GM23338 (cell line): ENCODE measurements at regions not wholly inside any gene's neighbourhood (a gene's known extent, or its start where the extent isn't known, plus 50 kb on each side); places are given as distances from the start of the nearest gene placed in this dataset.

Experiments used
- ATAC-seq: fragments of 200-7000 bp; cut with Tn5 transposase; 3 replicates; pipeline ENCODE4 v1.9.1; 2020
- DNase-seq: peaks from one replicate; pipeline ENCODE4 v3.0.0-alpha.2; 2015; ENCODE audit warnings: low spot score
- H2AFZ ChIP-seq: fragments of 200-600 bp; sonication (generic); 2 replicates; pipeline ENCODE4 v1.8.0; 2016; ENCODE audit warnings: antibody characterized with exemption, mild to moderate bottlenecking, moderate library complexity
- H3F3A ChIP-seq: fragments of 200-600 bp; sonication (generic); replicated peaks from 2 replicates; pipeline ENCODE4 v1.8.0; 2017; ENCODE audit warnings: antibody characterized with exemption, mixed run types, low read depth
- H3K27ac ChIP-seq: fragments of 200-600 bp; sonication (generic); 2 replicates; pipeline ENCODE4 v1.6.1; 2016; ENCODE audit warnings: low read depth
- H3K27me3 ChIP-seq: fragments of 200-600 bp; sonication (generic); 2 replicates; pipeline ENCODE4 v1.8.0; 2016; ENCODE audit warnings: mild to moderate bottlenecking, mixed run types, moderate library complexity; ENCODE audit not compliant: insufficient read depth
- H3K36me3 ChIP-seq: fragments of 200-600 bp; sonication (generic); 2 replicates; pipeline ENCODE4 v1.8.0; 2016; ENCODE audit warnings: mild to moderate bottlenecking; ENCODE audit not compliant: insufficient read depth
- H3K4me1 ChIP-seq: fragments of 200-600 bp; sonication (generic); 2 replicates; pipeline ENCODE4 v1.8.0; 2016; ENCODE audit warnings: mild to moderate bottlenecking, moderate library complexity; ENCODE audit not compliant: insufficient read depth
- H3K4me2 ChIP-seq: fragments of 200-600 bp; sonication (generic); 2 replicates; pipeline ENCODE4 v1.7.1; 2017; ENCODE audit warnings: mixed run types
- H3K4me3 ChIP-seq: fragments of 200-600 bp; sonication (generic); 2 replicates; pipeline ENCODE4 v1.6.1; 2016; ENCODE audit warnings: mixed run types
- H3K79me2 ChIP-seq: fragments of 200-600 bp; sonication (generic); replicated peaks from 2 replicates; pipeline ENCODE4 v1.8.0; 2017; ENCODE audit warnings: mild to moderate bottlenecking; ENCODE audit not compliant: insufficient read depth
- H3K9me2 ChIP-seq: fragments of 200-600 bp; sonication (generic); 2 replicates; pipeline ENCODE4 v1.8.0; 2017; ENCODE audit not compliant: insufficient read depth
- H4K20me1 ChIP-seq: fragments of 200-600 bp; sonication (generic); replicated peaks from 2 replicates; pipeline ENCODE4 v1.8.0; 2017; ENCODE audit warnings: mild to moderate bottlenecking; ENCODE audit not compliant: insufficient read depth
- H3K27ac Mint-ChIP-seq: 2 replicates; pipeline ENCODE4 v1.8.0; 2020; ENCODE audit warnings: inconsistent platforms, mild to moderate bottlenecking, moderate library complexity, mixed read lengths
- H3K27me3 Mint-ChIP-seq: 3 replicates; pipeline ENCODE4 v1.8.0; 2022; ENCODE audit warnings: low read depth, mild to moderate bottlenecking, moderate library complexity, mixed read lengths, inconsistent platforms; ENCODE audit not compliant: insufficient read depth, poor library complexity
- H3K36me3 Mint-ChIP-seq: 3 replicates; pipeline ENCODE4 v1.8.0; 2021; ENCODE audit warnings: low read depth, mild to moderate bottlenecking, inconsistent platforms, moderate library complexity, mixed read lengths
- H3K4me1 Mint-ChIP-seq: 3 replicates; pipeline ENCODE4 v1.8.0; 2020; ENCODE audit warnings: mild to moderate bottlenecking, inconsistent platforms, mixed read lengths
- H3K4me3 Mint-ChIP-seq: 3 replicates; pipeline ENCODE4 v1.8.0; 2021; ENCODE audit warnings: moderate library complexity, mild to moderate bottlenecking, inconsistent platforms, mixed read lengths
- H3K9me3 Mint-ChIP-seq: 3 replicates; pipeline ENCODE4 v1.8.0; 2020; ENCODE audit warnings: moderate library complexity, mild to moderate bottlenecking, inconsistent platforms, mixed read lengths
- CREB1 ChIP-seq: fragments of 250-450 bp; sonication (Bioruptor Pico); IDR thresholded peaks from 2 replicates; pipeline ENCODE4 v1.5.0; 2020; ENCODE audit warnings: low read depth, mild to moderate bottlenecking, moderate library complexity
- CTCF ChIP-seq, 2 experiments: fragments of 200-600 bp in 1 of 2; sonication (generic) in 1 of 2; conservative IDR thresholded peaks; 2 replicates each; pipeline versions ENCODE4 v1.5.1 to v1.6.1; 2016 to 2017; ENCODE audit warnings: antibody characterized with exemption in 2 of 2, low read depth in 2 of 2, mild to moderate bottlenecking in 2 of 2, moderate library complexity in 1 of 2
- ETS1 ChIP-seq: IDR thresholded peaks from 2 replicates; pipeline ENCODE4 v1.6.1; 2016; ENCODE audit warnings: antibody characterized with exemption
- EZH2 ChIP-seq: fragments of 200-600 bp; sonication (generic); IDR thresholded peaks from one replicate; pipeline ENCODE4 v1.8.0; 2017; ENCODE audit warnings: antibody characterized with exemption, mild to moderate bottlenecking, low read depth; ENCODE audit not compliant: unreplicated experiment
- EZH2phosphoT487 ChIP-seq: fragments of 200-600 bp; sonication (generic); IDR thresholded peaks from one replicate; pipeline ENCODE4 v1.8.1; 2018; ENCODE audit warnings: antibody characterized with exemption; ENCODE audit not compliant: unreplicated experiment
- JUNB ChIP-seq: IDR thresholded peaks from one replicate; pipeline ENCODE4 v1.6.1; 2016; ENCODE audit warnings: antibody characterized with exemption; ENCODE audit not compliant: unreplicated experiment
- NANOG ChIP-seq: IDR thresholded peaks from 2 replicates; pipeline ENCODE4 v1.6.1; 2016; ENCODE audit warnings: antibody characterized with exemption, borderline replicate concordance
- POLR2AphosphoS5 ChIP-seq: IDR thresholded peaks from 2 replicates; pipeline ENCODE4 v1.6.1; 2016; ENCODE audit warnings: antibody characterized with exemption, low read depth
- REST ChIP-seq: IDR thresholded peaks from one replicate; pipeline ENCODE4 v1.6.1; 2018; ENCODE audit warnings: antibody characterized with exemption; ENCODE audit not compliant: unreplicated experiment
- STAT1 ChIP-seq: IDR thresholded peaks from one replicate; pipeline ENCODE4 v1.6.1; 2016; ENCODE audit warnings: antibody characterized with exemption; ENCODE audit not compliant: unreplicated experiment
- ZNF114 ChIP-seq: fragments of 250-450 bp; sonication (Bioruptor Pico); IDR thresholded peaks from 2 replicates; pipeline ENCODE4 v1.5.0; 2020; ENCODE audit warnings: mild to moderate bottlenecking, moderate library complexity
- ZNF331 ChIP-seq: fragments of 250-450 bp; sonication (Bioruptor Pico); IDR thresholded peaks from 2 replicates; pipeline ENCODE4 v1.5.0; 2020; ENCODE audit warnings: low read depth, mild to moderate bottlenecking, moderate library complexity
- ZNF462 ChIP-seq: fragments of 250-450 bp; sonication (Bioruptor Pico); IDR thresholded peaks from 2 replicates; pipeline ENCODE4 v1.5.0; 2020; ENCODE audit warnings: mild to moderate bottlenecking, moderate library complexity

- no peaks in the 10 kb centered on the region for H4K20me1 ChIP-seq
- no peaks in the 10 kb centered on the region for H3K9me2 ChIP-seq
- H3K79me2 ChIP-seq = no peaks in the 10 kb centered on the region
- H3K27ac Mint-ChIP-seq = no peak overlapping the region
- peaks cover 8% of the 10 kb centered on the region; the same call in 1 of the 2 replicates for H3K4me1 ChIP-seq
- no peaks in the 10 kb centered on the region for H3K36me3 ChIP-seq
- no peak overlapping the region for H2AFZ ChIP-seq
- H3K4me3 Mint-ChIP-seq = no peak overlapping the region
- H3K27me3 ChIP-seq = no peaks in the 10 kb centered on the region
- H3K27ac ChIP-seq = no peak overlapping the region
- DNase-seq = no peak
- H3K36me3 Mint-ChIP-seq = no peaks in the 10 kb centered on the region
- H3K9me3 Mint-ChIP-seq = no peaks in the 10 kb centered on the region
- H3K4me2 ChIP-seq = no peak overlapping the region
- peaks cover 5% of the 10 kb centered on the region; the same call in 1 of the 3 replicates for H3K4me1 Mint-ChIP-seq
- H3F3A ChIP-seq = no peaks in the 10 kb centered on the region
- no peaks in the 10 kb centered on the region for H3K27me3 Mint-ChIP-seq
- TF ChIP-seq EZH2phosphoT487 (no peak), POLR2AphosphoS5 (no peak), ZNF462 (no peak), ETS1 (no peak), NANOG (no peak), EZH2 (no peak), ZNF114 (CRISPR knock-in tag) (no peak), CTCF (conservative IDR thresholded peaks at IDR 0.05; ENCODE audit: low read depth in 2 of 2) (no peak), ZNF331 (no peak), REST (no peak), CREB1 (CRISPR knock-in tag) (no peak), JUNB (no peak), STAT1 (no peak)
- H3K4me3 ChIP-seq = no peak overlapping the region
- ATAC-seq = no peak
Observed at GRCh38 chr1:172837816-172838679, 179.1 kb downstream of the FASLG start.
